Psoas muscle (tissue), 7 donors: ENCODE measurements at regions not wholly inside any gene's neighbourhood (a gene's known extent, or its start where the extent isn't known, plus 50 kb on each side); places are given as distances from the start of the nearest gene placed in this dataset.

ENCODE experiments used
- ATAC-seq, 4 donors: fragments of 200-7000 bp; cut with Tn5 transposase; one replicate each; pipeline ENCODE4 v1.9.1; 2020; ENCODE audit warnings: moderate library complexity in 3 of 4, mild to moderate bottlenecking in 2 of 4
- DNase-seq, 2 donors: peaks; one replicate each; pipeline ENCODE4 v3.0.0-alpha.2; 2020
- H3K27ac ChIP-seq: fragments of 200-600 bp; one replicate; pipeline ENCODE4 v1.8.0; 2022
- H3K27me3 ChIP-seq, 3 donors: fragments of 200-600 bp in 1 of 3; one replicate each; pipeline versions ENCODE4 v1.6.1 to v1.8.0; 2013 to 2022; ENCODE audit warnings: low read length in 2 of 3, mild to moderate bottlenecking in 2 of 3, moderate library complexity in 1 of 3; ENCODE audit not compliant: insufficient read depth in 3 of 3
- H3K36me3 ChIP-seq, 2 donors: fragments of 200-600 bp in 1 of 2; one replicate each; pipeline versions ENCODE4 v1.6.1 to v1.8.0; 2013 to 2022; ENCODE audit warnings: low read depth in 1 of 2, mild to moderate bottlenecking in 1 of 2, moderate library complexity in 1 of 2; ENCODE audit not compliant: insufficient read depth in 1 of 2
- H3K4me1 ChIP-seq: fragments of 200-600 bp; one replicate; pipeline ENCODE4 v1.8.0; 2022
- H3K4me3 ChIP-seq: fragments of 200-600 bp; one replicate; pipeline ENCODE4 v1.8.0; 2022; ENCODE audit warnings: mild to moderate bottlenecking
- H3K9me3 ChIP-seq: fragments of 200-600 bp; one replicate; pipeline ENCODE4 v1.8.0; 2022
- CTCF ChIP-seq: fragments of 200-600 bp; IDR thresholded peaks from one replicate; pipeline ENCODE4 v1.8.0; 2022; ENCODE audit warnings: antibody characterized with exemption
- WGBS, 3 donors: extraction: QIAGEN DNeasy Blood & Tissue Kit; methylation state at CpG; one replicate each; pipeline versions ENCODE4 v1.1.6 to v1.1.7; 2013; 5-methylcytosine and 5-hydroxymethylcytosine counted together
- intact Hi-C, 2 donors: fragments of 100-400 bp; cut with DNase I; formaldehyde crosslinking; loops; one replicate each; pipeline versions ENCODE4 v1.11.0 to v1.14.2; 2022
- donor health status: healthy with polysubstance abuse.
- donor health status: DM: no; HTN: no; CAD: no; lungs with moderate emphysema.
- donor health status: Bipolar disorder and iron deficiency.
- donor health status: healthy.
- donor health status: DM: yes; HTN: yes; CAD: no.
- donor health status: DM: no; HTN: no; CAD: no.
- donor health status: DM: yes; HTN: yes; CAD: no.

GRCh38 chr22:34294986-34295385 lies 374.7 kb upstream of the LARGE1 start:
- H3K27me3 ChIP-seq = peaks cover 0 to 6% (median 0%) of the 10 kb centered on the region in 3 donors
- H3K27ac ChIP-seq = no peak overlapping the region
- no peak for TF ChIP-seq CTCF
- H3K4me1 ChIP-seq = no peaks in the 10 kb centered on the region
- no peaks in the 10 kb centered on the region for H3K9me3 ChIP-seq
- intact Hi-C loops = no loop called here
- WGBS, 3 donors = 83 to 86% (median 84%) methylated on average over 3 of the region's 3 CpGs
- no peak overlapping the region for H3K4me3 ChIP-seq
- no peaks in the 10 kb centered on the region for H3K36me3 ChIP-seq
- DNase-seq = no peak
- ATAC-seq = no peak

GRCh38 chr22:34296461-34296860 lies 376.2 kb upstream of the LARGE1 start:
- 56 to 58% (median 57%) methylated on average over 2 of the region's 2 CpGs for WGBS, 3 donors

GRCh38 chr22:34297536-34298120 lies 377.4 kb upstream of the LARGE1 start:
- peaks cover 0 to 2% (median 0%) of the 10 kb centered on the region in 3 donors for H3K27me3 ChIP-seq
- H3K4me1 ChIP-seq = no peaks in the 10 kb centered on the region
- H3K4me3 ChIP-seq = no peak overlapping the region
- H3K36me3 ChIP-seq = no peaks in the 10 kb centered on the region
- no peaks in the 10 kb centered on the region for H3K9me3 ChIP-seq
- DNase-seq = no peak
- ATAC-seq = no peak
- intact Hi-C loops = no loop called here
- no peak overlapping the region for H3K27ac ChIP-seq
- 86 to 89% (median 89%) methylated on average over 1 of the region's 1 CpG for WGBS, 3 donors
- TF ChIP-seq CTCF = no peak

More at GRCh38 chr22:34296461-34296860, 376.2 kb upstream of the LARGE1 start:
- Histone ChIP-seq H3K9me3 (no peaks in the 10 kb centered on the region), H3K4me1 (no peaks in the 10 kb centered on the region), H3K4me3 (no peak overlapping the region), H3K27ac (no peak overlapping the region), H3K36me3 (no peaks in the 10 kb centered on the region), H3K27me3 (peaks cover 0 to 7% (median 0%) of the 10 kb centered on the region in 3 donors)
- DNase-seq (no peak), ATAC-seq (no peak)
- intact Hi-C loops = no loop called here
- no peak for TF ChIP-seq CTCF

GRCh38 chr22:34299496-34299895 lies 379.2 kb upstream of the LARGE1 start:
- Histone ChIP-seq H3K9me3 (no peaks in the 10 kb centered on the region), H3K27me3 (peaks cover 0 to 2% (median 0%) of the 10 kb centered on the region in 3 donors), H3K27ac (no peak overlapping the region), H3K4me3 (no peak overlapping the region), H3K36me3 (no peaks in the 10 kb centered on the region), H3K4me1 (no peaks in the 10 kb centered on the region)
- DNase-seq (no peak), ATAC-seq (no peak)
- WGBS, 3 donors = 61 to 72% (median 69%) methylated on average over 1 of the region's 1 CpG
- intact Hi-C loops = no loop called here
- TF ChIP-seq CTCF = no peak

GRCh38 chr22:34301569-34301968 lies 381.3 kb upstream of the LARGE1 start:
- Histone ChIP-seq H3K9me3 (no peaks in the 10 kb centered on the region), H3K4me3 (no peak overlapping the region), H3K27me3 (peaks cover 0 to 2% (median 0%) of the 10 kb centered on the region in 3 donors), H3K4me1 (no peaks in the 10 kb centered on the region), H3K36me3 (no peaks in the 10 kb centered on the region), H3K27ac (no peak overlapping the region)
- intact Hi-C loops = no loop called here
- no peak for TF ChIP-seq CTCF
- no peak for DNase-seq
- ATAC-seq = peak in 1 of 4 donors; percentile 59
